SK-MEL-5 (cell line): ENCODE measurements at regions not wholly inside any gene's neighbourhood (a gene's known extent, or its start where the extent isn't known, plus 50 kb on each side); places are given as distances from the start of the nearest gene placed in this dataset.
A peak's percentile ranks its signal among the peaks of the same experiment; 100 is the strongest.

Experiments
- DNase-seq: peaks from one replicate; pipeline ENCODE4 v3.0.0-alpha.2; 2016; ENCODE audit warnings: low read depth, low spot score
- in situ Hi-C: cut with HindIII; loops from 2 replicates; pipeline ENCODE4 v1.10.0; 2016; ENCODE audit warnings: low sequenced_read_pairs, high pct_unique_total_duplicates, low pct_unique_long_range_greater_than_20kb

DNA sequence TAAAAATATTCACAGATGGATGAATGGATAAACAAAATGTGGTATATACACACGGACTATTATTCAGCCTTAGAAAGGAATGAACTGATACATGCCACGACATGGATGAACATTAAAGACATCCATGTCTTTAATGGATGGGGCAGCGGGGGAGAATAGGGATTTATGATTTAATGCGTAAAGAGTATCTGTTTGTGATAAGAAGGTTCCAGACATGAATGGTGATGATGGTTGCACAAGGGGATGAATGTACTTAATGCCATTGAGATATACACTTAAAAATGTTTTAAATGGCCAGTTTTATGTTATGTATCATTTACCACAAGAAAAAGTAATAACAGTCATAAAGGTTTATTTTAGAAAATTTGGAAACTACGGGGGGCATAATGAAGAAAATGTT, 108.6 kb upstream of the WLS start:
- in situ Hi-C loops, result no loop called here
- no peak for DNase-seq

DNA sequence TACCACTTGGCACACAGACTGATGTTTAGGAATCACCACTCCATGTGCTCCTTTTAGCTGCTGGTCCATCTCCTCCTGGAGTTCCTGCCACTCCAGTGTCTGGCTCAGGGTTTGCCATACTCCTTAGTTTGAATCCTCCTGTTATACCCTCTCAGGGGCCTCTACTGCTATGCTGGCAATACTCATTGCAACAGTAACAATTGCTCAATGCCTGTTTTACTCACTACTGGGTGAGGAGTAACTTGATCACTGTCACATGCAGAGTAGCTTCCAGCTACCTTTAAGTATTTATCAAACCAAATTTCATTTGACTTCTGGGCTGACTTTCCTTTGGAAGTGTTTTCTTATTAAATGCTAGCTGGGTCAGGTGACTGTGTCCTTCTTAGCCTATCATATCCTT, 107.2 kb upstream of the WLS start:
- in situ Hi-C loops, result no loop called here
- no peak for DNase-seq

DNA sequence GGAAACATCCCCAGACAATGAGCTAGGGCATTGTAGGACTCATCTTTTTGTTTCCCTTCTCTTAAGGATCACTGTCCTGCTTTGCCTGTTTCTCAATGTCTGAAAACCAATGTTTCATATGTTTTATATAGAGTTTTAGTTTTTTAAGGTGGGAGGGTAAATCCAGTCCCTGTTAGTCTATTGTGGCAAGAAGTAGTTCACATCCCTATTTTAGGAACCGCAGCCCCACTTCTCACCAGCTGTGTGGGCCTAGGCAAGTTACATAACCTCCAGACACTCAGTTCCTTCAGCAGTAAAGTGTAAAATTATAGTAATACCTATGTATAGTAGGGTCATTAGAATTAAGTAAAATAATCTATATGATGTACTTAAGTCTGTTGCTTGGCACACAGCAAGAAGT, 105.8 kb upstream of the WLS start:
- DNase-seq, result no peak
- in situ Hi-C loops, result no loop called here

DNA sequence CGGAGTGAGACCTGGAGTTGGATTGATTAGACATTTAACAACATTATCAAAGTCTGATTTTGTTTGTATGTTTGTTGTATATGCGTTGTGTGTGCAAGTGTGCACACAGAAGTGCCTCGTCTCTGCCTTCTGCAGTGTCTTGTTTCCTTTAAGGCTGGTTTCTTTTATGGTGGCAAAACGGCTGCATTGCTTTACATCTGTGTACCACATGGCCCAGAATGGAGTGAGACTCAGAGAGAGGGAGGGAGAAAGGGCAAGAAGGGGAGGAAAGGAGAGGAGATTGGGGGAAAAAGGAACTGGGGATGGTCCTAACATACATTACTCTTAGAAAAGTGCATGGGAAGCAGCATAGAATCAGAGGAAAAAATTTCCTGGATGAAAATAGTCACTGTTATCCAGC, 99.7 kb upstream of the WLS start:
- DNase-seq, result no peak
- in situ Hi-C loops, result no loop called here

DNA sequence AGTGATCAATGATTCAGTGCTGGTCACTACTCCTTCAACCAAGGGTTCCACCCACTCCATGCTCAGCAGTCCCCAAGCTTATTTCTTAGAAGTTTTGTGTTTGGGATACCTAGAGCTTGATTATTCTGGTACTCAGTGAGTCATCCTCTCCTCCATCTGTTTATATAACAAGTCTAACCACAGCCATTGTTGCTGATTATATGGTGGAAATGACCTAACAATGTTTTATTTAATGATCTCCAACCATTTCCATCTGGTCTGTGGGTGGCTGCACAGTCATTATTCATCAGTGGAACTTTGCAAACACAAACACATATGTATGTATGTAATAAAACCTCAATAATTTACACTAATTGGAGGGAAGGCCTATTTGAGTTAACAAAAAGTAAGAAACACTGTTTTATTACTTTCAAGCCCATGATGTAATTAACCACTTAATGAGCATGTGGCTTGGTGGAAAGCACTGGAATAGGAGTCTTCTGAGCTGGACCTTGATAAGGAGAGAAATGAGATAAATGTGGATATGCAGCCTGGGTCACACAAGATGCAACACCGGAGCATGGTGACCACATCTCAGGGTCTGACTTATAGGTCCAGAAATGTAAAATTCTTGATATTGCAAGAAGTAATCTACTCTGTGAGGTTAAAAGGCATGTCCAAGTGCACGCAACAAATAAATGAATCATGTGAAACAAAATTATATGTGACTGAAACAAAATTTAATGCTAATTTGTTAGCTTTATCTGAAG, 99.0 kb upstream of the WLS start:
- in situ Hi-C loops, result no loop called here

DNA sequence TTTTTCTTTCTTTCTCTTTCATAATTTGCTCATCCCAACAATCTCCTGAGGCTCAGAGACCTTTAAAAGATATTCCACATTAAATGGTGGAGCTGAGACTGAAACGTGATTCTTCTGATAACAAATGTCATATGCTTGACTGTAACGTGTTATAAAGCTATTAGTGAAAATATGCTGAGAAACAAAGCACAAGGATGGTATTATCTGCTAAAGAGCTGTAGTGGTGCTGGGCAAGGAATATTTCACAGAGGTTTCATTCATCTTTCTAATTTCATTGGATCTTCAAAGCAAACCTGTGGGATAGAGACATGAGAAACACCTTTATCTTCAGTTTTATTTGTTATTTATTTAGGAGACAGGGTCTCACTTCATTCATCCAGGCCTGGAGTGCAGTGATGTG, 98.1 kb upstream of the WLS start:
- in situ Hi-C loops, result no loop called here
- DNase-seq, result peak; percentile 72

More for the DNA sequence above, 99.0 kb upstream of the WLS start:
- DNase-seq, result no peak

DNA sequence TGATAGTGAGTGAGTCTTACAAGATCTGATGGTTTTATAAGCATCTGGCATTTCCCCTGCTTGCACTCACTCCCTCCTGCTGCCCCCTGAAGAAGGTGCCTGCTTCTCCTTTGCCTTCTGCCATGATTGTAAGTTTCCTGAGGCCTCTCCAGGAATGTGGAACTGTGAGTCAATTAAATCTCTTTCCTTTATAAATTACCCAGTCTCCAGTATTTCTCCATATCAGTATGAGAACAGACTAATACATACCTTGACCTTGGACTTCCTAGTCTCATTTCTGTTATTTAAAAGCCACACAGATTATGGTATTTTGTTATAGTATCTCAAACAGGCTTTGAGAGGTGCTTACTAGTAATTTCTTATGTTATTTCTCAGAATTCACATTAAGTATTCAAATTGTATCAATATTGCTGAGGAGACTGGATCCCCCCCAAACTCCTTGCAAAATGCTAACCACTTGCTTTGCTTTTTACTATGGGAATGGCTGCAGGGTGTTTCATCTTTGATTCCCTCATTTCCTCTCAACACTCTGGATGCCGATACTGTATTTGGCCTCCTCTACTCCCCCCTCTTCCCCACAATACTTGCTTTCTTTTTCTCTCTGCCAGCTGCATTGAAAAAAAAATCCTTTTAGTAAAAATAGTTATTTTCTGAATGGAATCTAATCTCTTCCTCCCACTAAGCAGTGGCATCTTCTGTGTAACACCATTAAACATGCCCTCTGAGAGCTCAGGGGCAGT, 96.9 kb upstream of the WLS start:
- in situ Hi-C loops, result no loop called here
- DNase-seq, result no peak

DNA sequence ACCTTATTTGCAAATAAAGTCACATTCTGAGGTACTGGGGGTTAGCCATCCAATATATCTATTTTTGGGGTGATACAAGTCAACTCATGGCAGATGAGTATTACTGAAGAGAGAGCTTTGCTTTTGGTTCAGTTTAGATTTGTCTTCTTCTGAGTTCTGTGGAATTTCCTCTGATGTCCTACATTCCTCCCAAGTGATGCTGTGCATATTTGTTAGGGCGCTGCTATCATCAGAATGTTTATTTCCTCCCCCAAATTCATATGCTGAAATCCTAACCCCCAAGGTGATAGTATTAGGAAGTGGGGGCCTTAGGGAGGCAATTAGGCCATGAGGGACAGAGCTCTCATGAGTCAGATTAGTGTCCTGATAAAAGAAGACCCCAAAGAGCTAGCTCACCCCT, 96.2 kb upstream of the WLS start:
- DNase-seq, result no peak
- in situ Hi-C loops, result no loop called here

DNA sequence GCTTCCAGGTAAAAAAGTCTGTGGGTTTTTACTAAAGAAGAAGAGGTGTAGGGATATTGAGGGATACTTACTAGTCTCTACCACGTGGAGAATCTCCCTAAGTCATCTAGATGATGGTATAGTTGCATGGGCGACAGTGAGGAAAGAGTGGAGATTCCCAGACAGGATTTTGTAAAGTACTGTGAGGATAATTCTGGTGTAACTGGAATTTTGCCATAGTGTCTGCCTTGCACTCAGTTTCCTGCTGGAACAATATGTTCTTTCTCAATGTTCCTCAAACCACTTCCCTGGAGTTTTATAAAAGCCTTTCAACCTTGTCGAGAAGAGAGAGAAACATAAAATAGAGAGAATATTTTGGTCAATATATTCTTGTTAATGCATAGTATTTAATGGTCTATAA, 95.1 kb upstream of the WLS start:
- no peak for DNase-seq
- in situ Hi-C loops, result no loop called here

DNA sequence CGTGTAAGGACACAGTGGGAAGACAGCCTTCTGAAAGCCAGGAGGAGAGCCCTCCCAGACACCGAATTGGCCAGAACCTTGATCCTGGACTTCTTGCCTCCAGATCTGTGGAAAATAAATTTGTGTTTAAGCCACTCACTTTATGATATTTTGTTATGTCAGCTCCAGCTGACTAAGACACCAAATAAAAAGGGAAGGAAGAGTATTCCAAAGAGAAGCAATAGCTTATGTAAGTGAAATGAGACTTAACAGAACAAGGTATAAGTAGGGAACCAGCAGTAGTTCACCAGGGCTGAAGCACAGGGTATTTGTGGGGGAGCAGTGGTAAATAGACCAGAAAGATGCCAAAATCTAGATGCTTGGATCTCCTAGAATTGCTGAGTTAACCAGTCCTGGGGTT, 94.2 kb upstream of the WLS start:
- in situ Hi-C loops, result no loop called here
- DNase-seq, result no peak

DNA sequence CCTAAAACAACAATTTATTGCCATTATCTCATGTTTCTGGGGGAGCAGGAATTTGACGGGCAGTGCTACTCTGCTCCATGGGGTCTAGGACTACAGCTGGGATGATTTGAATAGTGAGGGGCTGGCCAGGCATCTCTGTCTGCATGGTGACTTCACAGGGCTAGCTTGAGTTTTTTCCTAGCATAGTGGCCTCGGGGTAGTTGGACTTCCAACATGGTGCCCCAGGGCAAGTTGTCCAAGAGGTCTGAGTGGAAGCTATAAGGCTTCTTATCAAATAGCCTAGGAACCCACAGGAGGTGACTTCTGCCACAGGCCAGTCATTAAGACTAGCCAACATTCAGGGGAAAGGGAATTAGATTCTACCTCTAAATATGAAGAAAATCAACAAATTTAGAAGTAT, 92.0 kb upstream of the WLS start:
- no peak for DNase-seq
- in situ Hi-C loops, result no loop called here

DNA sequence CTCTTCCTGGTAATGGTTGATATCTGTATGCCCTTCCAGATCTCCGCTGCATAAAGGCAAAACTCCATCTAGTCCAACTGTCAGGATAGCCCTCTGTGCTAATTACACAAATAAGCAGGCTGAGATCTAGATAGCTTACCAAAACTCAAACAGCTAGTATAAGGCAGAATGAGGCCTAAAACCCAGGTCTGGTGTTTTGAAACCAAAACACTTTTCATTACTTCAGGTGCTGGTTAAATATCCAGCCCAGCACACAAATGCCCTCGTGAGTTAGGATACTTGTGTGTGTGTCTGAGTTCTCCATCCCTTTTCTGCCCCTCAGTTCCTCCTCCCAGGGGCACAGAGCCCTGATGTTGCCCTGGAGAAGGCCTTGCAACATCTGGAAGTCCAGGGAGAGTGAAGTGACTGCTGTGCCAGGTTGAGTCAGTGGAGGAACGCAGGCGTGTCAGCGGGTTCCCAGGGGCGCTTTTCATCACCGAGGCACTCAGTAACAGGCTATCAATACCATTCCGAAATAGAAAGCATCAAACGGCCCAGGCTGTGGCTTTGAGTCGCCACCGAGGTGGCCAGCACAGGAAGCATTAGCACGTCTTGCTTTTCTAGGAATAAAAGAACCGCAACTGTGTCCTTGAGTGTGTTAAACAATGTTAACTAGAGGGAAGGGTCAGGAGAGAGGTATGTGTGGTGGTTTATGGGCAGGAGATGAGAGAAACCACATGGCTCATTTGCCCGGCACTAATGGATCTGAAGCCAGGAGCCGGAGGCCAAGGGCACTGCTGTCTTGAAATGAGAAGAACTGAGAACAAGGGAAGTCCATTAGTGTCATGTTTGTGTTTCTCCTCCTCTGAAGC, 90.7 kb upstream of the WLS start:
- in situ Hi-C loops, result no loop called here
- DNase-seq, result no peak

DNA sequence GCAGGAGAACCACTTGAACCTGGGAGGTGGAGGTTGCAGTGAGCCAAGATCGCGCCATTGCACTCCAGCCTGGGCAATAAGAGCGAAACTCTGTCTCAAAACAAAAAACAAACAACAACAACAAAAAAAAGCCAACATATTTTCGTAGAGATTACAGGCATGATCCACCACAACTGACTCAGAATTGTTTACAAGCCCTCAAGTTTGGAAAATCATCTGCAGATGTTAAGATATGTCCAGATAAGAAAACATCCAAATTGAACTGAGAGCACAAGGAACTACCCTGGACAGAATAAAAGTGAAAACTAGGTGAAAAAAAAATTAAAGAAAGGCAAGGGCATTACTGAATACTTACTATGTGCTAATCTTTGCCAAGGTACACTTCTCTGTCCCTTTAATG, 89.8 kb upstream of the WLS start:
- in situ Hi-C loops, result no loop called here

DNA sequence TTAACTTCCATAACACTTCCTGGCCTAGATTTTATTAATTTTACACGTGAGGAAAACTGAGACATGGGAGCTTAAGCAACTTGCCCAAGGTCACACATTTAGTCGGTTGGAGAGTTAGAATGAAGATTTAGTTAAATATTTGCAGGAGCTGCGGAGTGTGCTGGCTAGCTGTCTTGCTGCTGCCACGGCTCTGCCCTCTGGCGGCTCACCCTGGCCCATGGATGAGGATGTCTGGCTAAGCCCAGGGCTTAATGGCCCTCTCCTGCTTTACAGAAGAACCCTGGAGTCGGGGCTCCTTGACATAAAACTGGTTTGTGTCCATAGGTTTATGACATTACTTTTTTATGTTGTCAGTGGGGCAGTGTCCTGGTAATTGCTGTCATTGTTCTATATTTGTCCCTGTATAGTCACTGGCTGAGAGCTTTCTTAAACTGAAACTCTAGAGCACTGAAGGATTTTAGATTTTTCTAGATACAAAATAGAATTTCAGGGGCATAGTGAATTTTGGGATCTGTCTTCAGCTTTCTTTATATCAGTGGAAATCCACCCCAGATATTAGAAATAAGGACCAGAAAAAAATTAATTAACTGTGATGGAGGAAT, 88.9 kb upstream of the WLS start:
- peak; percentile 57 for DNase-seq
- in situ Hi-C loops, result no loop called here

More for the DNA sequence above, 89.8 kb upstream of the WLS start:
- DNase-seq, result no peak

DNA sequence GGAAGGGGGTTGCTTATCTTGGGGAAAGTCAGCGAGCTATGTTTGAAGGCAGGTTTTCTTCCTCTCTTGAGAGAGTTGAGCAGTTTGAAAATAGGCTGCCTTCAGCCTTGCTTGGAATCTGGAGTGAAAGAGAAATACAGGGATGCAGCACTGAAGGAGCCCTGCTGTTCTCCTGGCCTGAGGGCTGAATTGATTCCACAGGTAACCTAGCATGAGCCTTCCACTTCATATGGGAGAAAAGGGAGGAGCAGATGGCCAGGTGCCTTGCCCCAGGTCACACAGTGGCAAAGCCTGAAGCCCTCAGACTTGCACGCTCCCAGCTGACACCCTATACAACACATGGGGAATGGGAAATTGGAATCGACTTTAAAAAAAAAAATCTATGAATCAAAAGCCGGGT, 88.0 kb upstream of the WLS start:
- no peak for DNase-seq
- in situ Hi-C loops, result no loop called here

DNA sequence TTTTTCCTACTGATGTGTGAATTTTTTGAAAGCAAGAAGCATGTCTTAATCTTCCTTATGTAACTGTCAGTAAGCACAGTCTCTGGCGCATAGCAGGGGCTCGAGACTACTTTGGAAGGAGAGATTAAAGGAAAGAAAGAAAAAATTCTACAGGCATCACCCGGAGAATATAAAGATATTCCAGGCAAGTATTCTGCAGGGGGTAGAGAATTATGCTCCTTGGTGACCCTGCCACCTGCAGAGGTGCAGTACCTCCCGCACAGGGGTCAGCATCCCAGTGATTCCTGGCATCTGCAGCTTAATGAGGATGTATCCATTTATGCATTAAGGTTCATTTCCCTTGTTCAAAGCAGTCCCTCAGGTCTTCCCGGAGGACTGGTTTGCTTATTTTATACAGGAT, 87.6 kb upstream of the WLS start:
- in situ Hi-C loops, result no loop called here
- DNase-seq, result no peak

DNA sequence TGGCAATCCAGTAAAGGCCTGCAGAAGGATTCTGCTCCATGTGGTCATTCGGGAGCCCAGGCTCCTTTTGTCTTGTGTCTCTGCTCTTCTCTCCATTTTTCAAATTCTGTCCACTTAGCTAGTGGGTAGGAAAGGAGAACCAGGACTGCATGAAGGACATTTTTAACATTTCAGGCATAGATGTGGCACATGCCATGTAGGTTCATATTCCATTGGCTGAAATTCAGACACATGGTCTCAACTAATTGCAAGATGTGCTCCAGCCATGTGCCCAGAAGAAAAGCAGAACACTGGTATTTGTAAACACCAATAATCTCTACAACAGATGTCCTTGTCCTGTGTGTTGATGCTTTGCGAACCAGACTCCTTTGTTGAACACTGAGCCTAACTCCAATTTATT, 85.2 kb upstream of the WLS start:
- DNase-seq, result no peak
- in situ Hi-C loops, result no loop called here

DNA sequence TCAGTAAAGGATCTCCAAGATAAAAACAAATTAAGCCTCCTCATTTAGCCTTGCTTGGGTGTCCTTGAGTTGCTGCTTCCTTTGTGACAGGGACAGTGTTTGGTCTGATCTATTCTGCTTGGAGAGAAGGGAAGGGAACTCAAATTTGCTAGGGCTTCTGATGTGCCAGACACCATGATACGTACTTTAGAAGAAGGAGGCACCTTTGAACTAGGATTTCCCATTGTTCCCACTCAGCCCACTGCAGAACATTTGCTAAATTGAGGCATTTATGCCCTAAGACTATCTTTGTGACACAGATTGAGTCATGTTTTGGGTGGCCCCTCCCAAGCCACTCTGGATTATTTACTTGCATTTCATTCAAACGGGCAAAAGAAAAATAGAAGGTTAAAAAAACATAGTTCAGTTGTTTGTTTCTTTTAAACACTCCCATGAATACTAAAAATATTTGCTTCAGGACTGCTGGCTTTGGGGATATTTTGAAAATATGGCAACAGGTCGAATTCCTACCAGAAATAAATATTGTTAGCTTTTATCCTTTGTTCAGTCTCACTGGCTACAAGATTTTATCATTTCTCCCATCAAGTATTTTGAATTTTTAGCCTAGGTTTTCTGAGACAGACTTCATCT, 81.9 kb upstream of the WLS start:
- in situ Hi-C loops, result no loop called here
- no peak for DNase-seq
